Ishikawa (cell line): ENCODE measurements at regions not wholly inside any gene's neighbourhood (a gene's known extent, or its start where the extent isn't known, plus 50 kb on each side); places are given as distances from the start of the nearest gene placed in this dataset.

Experiments used
- CEBPB ChIP-seq: IDR thresholded peaks from 2 replicates; pipeline ENCODE4 v1.6.1; 2012
- CREB1 ChIP-seq: IDR thresholded peaks from 2 replicates; pipeline ENCODE4 v1.6.1; 2012; ENCODE audit warnings: low read depth
- EGR1 ChIP-seq: IDR thresholded peaks from 2 replicates; pipeline ENCODE4 v1.6.1; 2012
- EP300 ChIP-seq: IDR thresholded peaks from 2 replicates; pipeline ENCODE4 v1.6.1; 2012; ENCODE audit warnings: borderline replicate concordance
- FOXM1 ChIP-seq: IDR thresholded peaks from 2 replicates; pipeline ENCODE4 v1.6.1; 2012; ENCODE audit warnings: low read depth, borderline replicate concordance
- MAX ChIP-seq: IDR thresholded peaks from 2 replicates; pipeline ENCODE4 v1.6.1; 2012
- NFIC ChIP-seq: IDR thresholded peaks from 2 replicates; pipeline ENCODE4 v1.6.1; 2012
- RAD21 ChIP-seq: IDR thresholded peaks from 2 replicates; pipeline ENCODE4 v1.6.1; 2012; ENCODE audit warnings: low read depth
- REST ChIP-seq: IDR thresholded peaks from 2 replicates; pipeline ENCODE4 v1.6.1; 2012; ENCODE audit warnings: low read depth, mild to moderate bottlenecking
- TAF1 ChIP-seq: IDR thresholded peaks from 2 replicates; pipeline ENCODE4 v1.6.1; 2012; ENCODE audit warnings: low read depth, mild to moderate bottlenecking
- TCF12 ChIP-seq: IDR thresholded peaks from 2 replicates; pipeline ENCODE4 v1.6.1; 2012; ENCODE audit warnings: low read depth
- TEAD4 ChIP-seq: IDR thresholded peaks from 2 replicates; pipeline ENCODE4 v1.6.1; 2012
- USF1 ChIP-seq: IDR thresholded peaks from 2 replicates; pipeline ENCODE4 v1.6.1; 2012
- YY1 ChIP-seq: IDR thresholded peaks from 2 replicates; pipeline ENCODE4 v1.6.1; 2012; ENCODE audit warnings: low read depth
- ZBTB7A ChIP-seq: IDR thresholded peaks from 2 replicates; pipeline ENCODE4 v1.6.1; 2012; ENCODE audit warnings: low read depth

GRCh38 chr6:181049-181654 lies 111.1 kb upstream of the DUSP22 start:
- TF ChIP-seq EGR1 (no peak), TCF12 (no peak), NFIC (no peak), TAF1 (no peak), CREB1 (no peak), CEBPB (no peak), REST (no peak), ZBTB7A (no peak), RAD21 (no peak), USF1 (no peak), YY1 (no peak), FOXM1 (no peak)

- TF ChIP-seq USF1, result no peak
- no peak for TF ChIP-seq TCF12
- TF ChIP-seq EGR1, result no peak
- no peak for TF ChIP-seq NFIC
- TF ChIP-seq YY1, result no peak
- TF ChIP-seq TEAD4, result no peak
- TF ChIP-seq RAD21, result no peak
- TF ChIP-seq CEBPB, result no peak
- no peak for TF ChIP-seq MAX
- TF ChIP-seq ZBTB7A, result no peak
- no peak for TF ChIP-seq REST
- no peak for TF ChIP-seq FOXM1
- TF ChIP-seq EP300, result no peak
- TF ChIP-seq CREB1, result no peak
- no peak for TF ChIP-seq TAF1
These were observed 108.6 kb upstream of the DUSP22 start for GRCh38 chr6:183668-184067.

- no peak for TF ChIP-seq CREB1
- TF ChIP-seq MAX, result no peak
- TF ChIP-seq ZBTB7A, result no peak
- TF ChIP-seq FOXM1, result no peak
These were observed 108.1 kb upstream of the DUSP22 start for GRCh38 chr6:184161-184700.

- no peak for TF ChIP-seq USF1
- no peak for TF ChIP-seq CEBPB
- TF ChIP-seq TCF12, result no peak
- TF ChIP-seq NFIC, result no peak
- no peak for TF ChIP-seq FOXM1
- no peak for TF ChIP-seq EP300
- TF ChIP-seq ZBTB7A, result no peak
- TF ChIP-seq TAF1, result no peak
- TF ChIP-seq EGR1, result no peak
- no peak for TF ChIP-seq REST
- no peak for TF ChIP-seq MAX
- no peak for TF ChIP-seq RAD21
- no peak for TF ChIP-seq YY1
These were observed 105.8 kb upstream of the DUSP22 start for GRCh38 chr6:186340-186965.
